ENCODE measurements at regions not wholly inside any gene's neighbourhood (a gene's known extent, or its start where the extent isn't known, plus 50 kb on each side); places are given as distances from the start of the nearest gene placed in this dataset.
A peak's percentile ranks its signal among the peaks of the same experiment; 100 is the strongest.
"Not testable (repeated sequence)": the region's sequence is repeated elsewhere in the genome, so short reads cannot be mapped to it uniquely, and the experiment has no call there.

GRCh38 chr4:146124023-146124680 is 51.4 kb upstream of the LSM6 start:
- Mint-ChIP-seq H3K4me1 (peaks cover 11% of the 10 kb centered on the region), H3K36me3 (peaks cover 2% of the 10 kb centered on the region), H3K27me3 (no peaks in the 10 kb centered on the region), H3K27ac (no peak overlapping the region), H3K4me3 (no peak overlapping the region), H3K9me3 (no peaks in the 10 kb centered on the region)
- ATAC-seq (ENCODE audit: low read depth) (peak; percentile 62), DNase-seq (ENCODE audit: low spot score in 2 of 2) (no peak)

- H3K36me3 Mint-ChIP-seq = peaks cover 2% of the 10 kb centered on the region
- H3K4me3 Mint-ChIP-seq = no peak overlapping the region
- peaks cover 11% of the 10 kb centered on the region for H3K4me1 Mint-ChIP-seq
- no peaks in the 10 kb centered on the region for H3K9me3 Mint-ChIP-seq
- ATAC-seq (ENCODE audit: low read depth) (no peak), DNase-seq (ENCODE audit: low spot score in 2 of 2) (no peak)
- H3K27me3 Mint-ChIP-seq = no peaks in the 10 kb centered on the region
- H3K27ac Mint-ChIP-seq = no peak overlapping the region
These were observed 52.3 kb upstream of the LSM6 start for GRCh38 chr4:146123231-146123630.

- H3K27me3 Mint-ChIP-seq = no peaks in the 10 kb centered on the region
- H3K9me3 Mint-ChIP-seq = no peaks in the 10 kb centered on the region
- H3K4me3 Mint-ChIP-seq = no peak overlapping the region
- H3K4me1 Mint-ChIP-seq = peaks cover 11% of the 10 kb centered on the region
- ATAC-seq (ENCODE audit: low read depth) (no peak), DNase-seq (ENCODE audit: low spot score in 2 of 2) (no peak)
- peaks cover 2% of the 10 kb centered on the region for H3K36me3 Mint-ChIP-seq
- H3K27ac Mint-ChIP-seq = no peak overlapping the region
These were observed 53.1 kb upstream of the LSM6 start for GRCh38 chr4:146122398-146122797.

- DNase-seq (ENCODE audit: low spot score in 2 of 2) = no peak
- Mint-ChIP-seq H3K27ac (no peak overlapping the region), H3K9me3 (no peaks in the 10 kb centered on the region), H3K4me1 (peaks cover 11% of the 10 kb centered on the region), H3K36me3 (peaks cover 2% of the 10 kb centered on the region), H3K27me3 (no peaks in the 10 kb centered on the region), H3K4me3 (no peak overlapping the region)
- no peak for ATAC-seq (ENCODE audit: low read depth)
These were observed 53.8 kb upstream of the LSM6 start for GRCh38 chr4:146121757-146122156.

GRCh38 chr4:146119845-146120404 is 55.6 kb upstream of the LSM6 start:
- no peak for ATAC-seq (ENCODE audit: low read depth)
- Mint-ChIP-seq H3K9me3 (peaks cover 2% of the 10 kb centered on the region), H3K4me1 (peaks cover 11% of the 10 kb centered on the region), H3K27ac (no peak overlapping the region), H3K27me3 (no peaks in the 10 kb centered on the region), H3K36me3 (peaks cover 2% of the 10 kb centered on the region), H3K4me3 (no peak overlapping the region)
- no peak for DNase-seq (ENCODE audit: low spot score in 2 of 2)

- H3K36me3 Mint-ChIP-seq = peaks cover 2% of the 10 kb centered on the region
- H3K9me3 Mint-ChIP-seq = peaks cover 2% of the 10 kb centered on the region
- no peaks in the 10 kb centered on the region for H3K27me3 Mint-ChIP-seq
- H3K4me3 Mint-ChIP-seq = no peak overlapping the region
- H3K4me1 Mint-ChIP-seq = peaks cover 30% of the 10 kb centered on the region
- DNase-seq (ENCODE audit: low spot score in 2 of 2) (no peak), ATAC-seq (ENCODE audit: low read depth) (no peak)
- H3K27ac Mint-ChIP-seq = no peak overlapping the region
These were observed 61.5 kb upstream of the LSM6 start for GRCh38 chr4:146114066-146114465.

GRCh38 chr4:146113171-146113570 is 62.3 kb upstream of the LSM6 start:
- no peak for ATAC-seq (ENCODE audit: low read depth)
- Mint-ChIP-seq H3K4me3 (no peak overlapping the region), H3K36me3 (peaks cover 2% of the 10 kb centered on the region), H3K9me3 (peaks cover 2% of the 10 kb centered on the region), H3K27me3 (no peaks in the 10 kb centered on the region), H3K4me1 (peaks cover 30% of the 10 kb centered on the region), H3K27ac (no peak overlapping the region)
- no peak for DNase-seq (ENCODE audit: low spot score in 2 of 2)

GRCh38 chr4:146112389-146112788 is 63.1 kb upstream of the LSM6 start:
- Mint-ChIP-seq H3K27ac (no peak overlapping the region), H3K9me3 (peaks cover 2% of the 10 kb centered on the region), H3K4me3 (peak overlapping the region; percentile 18), H3K4me1 (peaks cover 30% of the 10 kb centered on the region), H3K27me3 (no peaks in the 10 kb centered on the region), H3K36me3 (peaks cover 2% of the 10 kb centered on the region)
- DNase-seq (ENCODE audit: low spot score in 2 of 2) = no peak
- no peak for ATAC-seq (ENCODE audit: low read depth)

GRCh38 chr4:146110871-146111485 is 64.5 kb upstream of the LSM6 start:
- Mint-ChIP-seq H3K4me3 (peak overlapping the region; percentile 46), H3K27ac (peak overlapping the region; percentile 67), H3K4me1 (peaks cover 30% of the 10 kb centered on the region), H3K27me3 (no peaks in the 10 kb centered on the region), H3K36me3 (peaks cover under 1% of the 10 kb centered on the region), H3K9me3 (no peaks in the 10 kb centered on the region)
- DNase-seq (ENCODE audit: low spot score in 2 of 2) (peak in 1 of 2 donors; percentile 14), ATAC-seq (ENCODE audit: low read depth) (peak; percentile 94)

GRCh38 chr4:146108756-146109155 is 66.8 kb upstream of the LSM6 start:
- Mint-ChIP-seq H3K27me3 (no peaks in the 10 kb centered on the region), H3K36me3 (no peaks in the 10 kb centered on the region), H3K27ac (no peak overlapping the region), H3K9me3 (no peaks in the 10 kb centered on the region), H3K4me3 (no peak overlapping the region), H3K4me1 (peaks cover 30% of the 10 kb centered on the region)
- no peak for ATAC-seq (ENCODE audit: low read depth)
- no peak for DNase-seq (ENCODE audit: low spot score in 2 of 2)

- DNase-seq (ENCODE audit: low spot score in 2 of 2) = no peak
- Mint-ChIP-seq H3K4me3 (no peak overlapping the region), H3K27me3 (no peaks in the 10 kb centered on the region), H3K4me1 (peaks cover 24% of the 10 kb centered on the region), H3K9me3 (no peaks in the 10 kb centered on the region), H3K27ac (no peak overlapping the region), H3K36me3 (no peaks in the 10 kb centered on the region)
- no peak for ATAC-seq (ENCODE audit: low read depth)
These were observed 67.8 kb upstream of the LSM6 start for GRCh38 chr4:146107587-146108240.

- DNase-seq (ENCODE audit: low spot score in 2 of 2) = no peak
- ATAC-seq (ENCODE audit: low read depth) = no peak
- H3K36me3 Mint-ChIP-seq = no peaks in the 10 kb centered on the region
These were observed 70.1 kb upstream of the LSM6 start for GRCh38 chr4:146105464-146105863.

GRCh38 chr4:146104541-146104940 is 71.0 kb upstream of the LSM6 start:
- Mint-ChIP-seq H3K36me3 (no peaks in the 10 kb centered on the region), H3K4me1 (peaks cover 8% of the 10 kb centered on the region), H3K9me3 (no peaks in the 10 kb centered on the region), H3K27me3 (no peaks in the 10 kb centered on the region), H3K27ac (no peak overlapping the region), H3K4me3 (no peak overlapping the region)
- no peak for ATAC-seq (ENCODE audit: low read depth)
- DNase-seq (ENCODE audit: low spot score in 2 of 2) = no peak

More at GRCh38 chr4:146105464-146105863, 70.1 kb upstream of the LSM6 start:
- peaks cover 15% of the 10 kb centered on the region for H3K4me1 Mint-ChIP-seq
- H3K4me3 Mint-ChIP-seq = no peak overlapping the region
- H3K27ac Mint-ChIP-seq = no peak overlapping the region
- H3K27me3 Mint-ChIP-seq = no peaks in the 10 kb centered on the region
- H3K9me3 Mint-ChIP-seq = no peaks in the 10 kb centered on the region

GRCh38 chr4:146104052-146104451 is 71.5 kb upstream of the LSM6 start:
- not testable (repeated sequence) for H3K9me3 Mint-ChIP-seq; ATAC-seq (ENCODE audit: low read depth); H3K27me3 Mint-ChIP-seq; H3K27ac Mint-ChIP-seq; H3K4me1 Mint-ChIP-seq; H3K36me3 Mint-ChIP-seq; DNase-seq (ENCODE audit: low spot score in 2 of 2); H3K4me3 Mint-ChIP-seq

Measured in memory B cell (primary cell).